Esophagus squamous epithelium (tissue), 5 donors: ENCODE measurements at regions not wholly inside any gene's neighbourhood (a gene's known extent, or its start where the extent isn't known, plus 50 kb on each side); places are given as distances from the start of the nearest gene placed in this dataset.
A peak's percentile ranks its signal among the peaks of the same experiment; 100 is the strongest.

ENCODE experiments used
- DNase-seq: peaks from one replicate; lab custom pipeline; 2025; lab: John Stamatoyannopoulos, UW
- H3K27ac ChIP-seq, 4 donors: fragments of 200-600 bp; sonication (generic); one replicate each; pipeline ENCODE4 v1.5.1; 2016 to 2019; ENCODE audit warnings: mild to moderate bottlenecking in 1 of 4
- H3K27me3 ChIP-seq, 4 donors: fragments of 200-600 bp; sonication (generic); 1 replicate in 3 of 4; 2 replicates in 1 of 4; pipeline versions ENCODE4 v1.5.1 to v1.6.0; 2017 to 2021; ENCODE audit warnings: antibody characterized with exemption in 1 of 4
- H3K36me3 ChIP-seq, 3 donors: fragments of 200-600 bp; sonication (generic); one replicate each; pipeline ENCODE4 v1.5.1; 2016 to 2019
- H3K4me1 ChIP-seq, 3 donors: fragments of 200-600 bp; sonication (generic); one replicate each; pipeline ENCODE4 v1.5.1; 2017 to 2019
- H3K4me3 ChIP-seq, 4 donors: fragments of 200-600 bp; sonication (generic); 1 replicate in 3 of 4; 2 replicates in 1 of 4; pipeline ENCODE4 v1.5.1; 2016 to 2019; ENCODE audit warnings: mild to moderate bottlenecking in 2 of 4, moderate library complexity in 1 of 4
- H3K9me3 ChIP-seq, 3 donors: fragments of 200-600 bp; sonication (generic); one replicate each; pipeline ENCODE4 v1.5.1; 2016 to 2019
- POLR2A ChIP-seq, 4 donors: fragments of 450-650 bp; IDR thresholded peaks; one replicate each; pipeline ENCODE4 v1.6.1; 2017; ENCODE audit warnings: antibody characterized with exemption in 4 of 4, mild to moderate bottlenecking in 4 of 4, moderate library complexity in 3 of 4
- WGBS, 2 donors: methylation state at CpG; one replicate each; pipeline ENCODE4 v1.1.5; 2018; 5-methylcytosine and 5-hydroxymethylcytosine counted together
- intact Hi-C: fragments of 100-400 bp; cut with DNase I; formaldehyde crosslinking; loops from one replicate; pipeline ENCODE4 v1.15.0; 2022
- TF ChIP-seq, protein P1 (sequence below), 6 experiments: fragments of 450-650 bp in 4 of 6; fragments of 200-600 bp in 2 of 6; sonication (generic) in 2 of 6; IDR thresholded peaks; one replicate each; pipeline ENCODE4 v1.5.1; 2016 to 2019; ENCODE audit warnings: antibody characterized with exemption in 6 of 6, mild to moderate bottlenecking in 4 of 6, moderate library complexity in 4 of 6
- donor health status: DM: yes; HTN: yes; CAD: no.

- 64 to 76% methylated on average over 3 to 5 of the region's 6 CpGs for WGBS, 2 donors
- peaks cover 0 to 31% (median 11%) of the 10 kb centered on the region in 3 donors for H3K4me1 ChIP-seq
- no peaks in the 10 kb centered on the region for H3K36me3 ChIP-seq
- H3K9me3 ChIP-seq, result no peaks in the 10 kb centered on the region
- TF ChIP-seq, protein P1, sequence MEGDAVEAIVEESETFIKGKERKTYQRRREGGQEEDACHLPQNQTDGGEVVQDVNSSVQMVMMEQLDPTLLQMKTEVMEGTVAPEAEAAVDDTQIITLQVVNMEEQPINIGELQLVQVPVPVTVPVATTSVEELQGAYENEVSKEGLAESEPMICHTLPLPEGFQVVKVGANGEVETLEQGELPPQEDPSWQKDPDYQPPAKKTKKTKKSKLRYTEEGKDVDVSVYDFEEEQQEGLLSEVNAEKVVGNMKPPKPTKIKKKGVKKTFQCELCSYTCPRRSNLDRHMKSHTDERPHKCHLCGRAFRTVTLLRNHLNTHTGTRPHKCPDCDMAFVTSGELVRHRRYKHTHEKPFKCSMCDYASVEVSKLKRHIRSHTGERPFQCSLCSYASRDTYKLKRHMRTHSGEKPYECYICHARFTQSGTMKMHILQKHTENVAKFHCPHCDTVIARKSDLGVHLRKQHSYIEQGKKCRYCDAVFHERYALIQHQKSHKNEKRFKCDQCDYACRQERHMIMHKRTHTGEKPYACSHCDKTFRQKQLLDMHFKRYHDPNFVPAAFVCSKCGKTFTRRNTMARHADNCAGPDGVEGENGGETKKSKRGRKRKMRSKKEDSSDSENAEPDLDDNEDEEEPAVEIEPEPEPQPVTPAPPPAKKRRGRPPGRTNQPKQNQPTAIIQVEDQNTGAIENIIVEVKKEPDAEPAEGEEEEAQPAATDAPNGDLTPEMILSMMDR (IDR thresholded peaks at IDR 0.05), result no peak
- no peak for TF ChIP-seq POLR2A (IDR thresholded peaks at IDR 0.05)
- no peak overlapping the region for H3K4me3 ChIP-seq
- no peak for DNase-seq
- intact Hi-C loops, result no loop called here
- peak overlapping the region in 3 of 4 donors; percentile 35 to 58 (median 42) for H3K27ac ChIP-seq
- H3K27me3 ChIP-seq, result no peaks in the 10 kb centered on the region
These were observed 528.8 kb downstream of the SHQ1 start for GRCh38 chr3:72319194-72320094.

DNA sequence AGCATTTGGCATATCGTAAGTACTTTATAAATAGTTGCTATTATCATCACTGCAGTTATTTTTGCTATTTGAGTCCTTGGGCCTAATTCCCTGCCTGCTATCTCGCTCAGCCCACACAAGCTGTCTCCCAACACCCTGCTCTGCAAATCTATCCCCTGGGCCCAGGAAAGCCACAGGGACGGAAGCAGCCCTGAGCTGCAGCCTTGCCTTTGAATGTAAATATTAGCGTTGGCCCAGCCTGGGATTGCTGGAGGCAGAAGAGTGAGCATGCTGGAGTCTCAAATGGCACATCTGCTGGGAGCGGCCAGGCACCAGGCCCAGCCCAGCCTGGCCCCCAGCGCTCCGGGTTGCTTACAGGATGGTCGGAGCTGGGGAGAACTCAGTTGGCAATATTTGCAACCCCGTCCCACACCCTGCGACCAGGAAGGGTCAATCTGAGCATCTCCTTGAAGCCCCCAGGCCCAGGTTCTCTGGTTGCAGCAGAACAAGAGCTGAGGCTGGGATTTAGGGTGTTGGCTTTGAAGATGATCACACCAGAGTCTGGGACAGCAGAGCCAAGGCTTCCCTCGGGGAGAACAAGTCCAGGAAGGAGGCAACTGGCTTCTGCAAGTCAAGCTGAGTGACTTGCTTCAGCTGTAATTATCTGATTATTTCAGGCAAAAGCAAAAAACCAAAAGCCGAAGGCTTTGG, 529.6 kb downstream of the SHQ1 start:
- H3K27me3 ChIP-seq, result no peaks in the 10 kb centered on the region
- TF ChIP-seq POLR2A (IDR thresholded peaks at IDR 0.05), result no peak
- TF ChIP-seq, protein P1 (IDR thresholded peaks at IDR 0.05), result no peak

GRCh38 chr3:72317491-72317890, 530.8 kb downstream of the SHQ1 start:
- TF ChIP-seq, protein P1 (IDR thresholded peaks at IDR 0.05), result no peak
- TF ChIP-seq POLR2A (IDR thresholded peaks at IDR 0.05), result no peak
- DNase-seq, result no peak

More for the DNA sequence above, 529.6 kb downstream of the SHQ1 start:
- Histone ChIP-seq H3K9me3 (no peaks in the 10 kb centered on the region), H3K4me3 (no peak overlapping the region), H3K27ac (peak overlapping the region in 3 of 4 donors; percentile 35 to 58 (median 42)), H3K36me3 (no peaks in the 10 kb centered on the region), H3K4me1 (peaks cover 0 to 28% (median 11%) of the 10 kb centered on the region in 3 donors)
- DNase-seq, result no peak
- intact Hi-C loops, result no loop called here
- WGBS, 2 donors, result 39 to 44% methylated on average over 5 to 12 of the region's 12 CpGs

DNA sequence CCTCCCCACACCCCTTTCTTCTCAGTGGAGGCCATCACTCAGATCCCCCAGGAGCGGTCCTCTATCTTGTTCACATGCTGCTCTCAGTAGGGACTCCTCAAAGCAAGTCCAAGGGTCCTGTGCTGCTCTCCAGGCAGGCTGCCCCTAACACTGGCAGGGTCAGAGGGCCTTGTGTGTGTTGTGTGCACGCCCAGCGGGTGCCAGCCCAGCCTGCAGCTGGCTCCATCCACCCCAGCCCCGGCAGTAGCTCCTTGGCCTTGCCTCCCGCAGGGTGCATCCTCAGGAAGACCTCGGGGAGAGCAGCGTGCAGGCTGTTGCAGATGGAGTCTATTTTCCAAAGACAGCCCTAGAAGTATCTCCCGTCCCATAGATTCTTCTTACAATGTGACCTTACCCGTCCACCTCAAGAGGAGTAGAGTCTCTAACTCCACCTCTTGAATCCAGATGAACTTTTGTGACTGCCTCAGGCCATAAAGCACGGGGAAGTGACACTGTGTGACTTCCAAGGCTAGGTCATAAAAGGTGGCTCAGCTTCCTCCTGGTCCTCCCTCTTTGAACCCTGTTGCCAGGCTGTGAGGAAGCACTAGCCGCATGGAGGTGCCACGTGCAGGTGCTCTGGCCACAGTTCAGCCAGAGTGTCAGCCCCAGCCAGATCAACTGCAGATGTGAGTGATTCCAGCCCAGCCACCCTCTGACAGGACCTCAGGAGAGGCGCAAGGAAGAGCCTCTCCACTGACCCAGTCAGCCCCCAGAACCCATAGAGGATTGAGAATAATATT, 531.6 kb downstream of the SHQ1 start:
- no peak overlapping the region for H3K27ac ChIP-seq
- H3K9me3 ChIP-seq, result no peaks in the 10 kb centered on the region
- H3K36me3 ChIP-seq, result no peaks in the 10 kb centered on the region
- peaks cover 0 to 24% (median 11%) of the 10 kb centered on the region in 3 donors for H3K4me1 ChIP-seq
- no peak for TF ChIP-seq POLR2A (IDR thresholded peaks at IDR 0.05)
- no peaks in the 10 kb centered on the region for H3K27me3 ChIP-seq
- H3K4me3 ChIP-seq, result no peak overlapping the region
- no peak for DNase-seq
- 85 to 86% methylated on average over 4 to 7 of the region's 13 CpGs for WGBS, 2 donors
- intact Hi-C loops, result no loop called here

More at GRCh38 chr3:72317491-72317890, 530.8 kb downstream of the SHQ1 start:
- Histone ChIP-seq H3K27me3 (no peaks in the 10 kb centered on the region), H3K27ac (peak overlapping the region in 2 of 4 donors; percentile 35 to 42), H3K4me1 (peaks cover 0 to 24% (median 11%) of the 10 kb centered on the region in 3 donors), H3K36me3 (no peaks in the 10 kb centered on the region), H3K4me3 (no peak overlapping the region), H3K9me3 (no peaks in the 10 kb centered on the region)
- intact Hi-C loops, result no loop called here
- 60 to 65% methylated on average over 7 of the region's 7 CpGs for WGBS, 2 donors

DNA sequence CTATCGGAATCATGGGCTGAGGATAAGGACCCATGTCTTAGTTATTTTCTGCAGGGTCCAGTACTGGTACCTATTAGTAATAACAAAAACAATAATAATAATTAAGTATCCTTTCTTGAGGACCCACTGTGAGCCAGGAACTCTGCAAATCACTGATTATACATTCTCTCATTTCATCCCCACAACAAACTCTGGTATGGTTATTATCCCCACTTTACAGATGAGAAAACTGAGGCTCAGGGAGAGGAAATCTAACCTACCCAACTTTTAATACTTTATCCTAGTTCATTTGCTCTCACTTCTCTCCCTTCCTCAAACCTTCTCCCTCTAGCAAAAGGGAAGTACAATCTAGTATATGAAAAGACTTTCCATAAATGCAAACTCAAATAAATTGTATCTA, 528.4 kb upstream of the PROK2 start:
- no peak overlapping the region for H3K4me3 ChIP-seq
- no peak overlapping the region for H3K27ac ChIP-seq
- WGBS, 2 donors, result 100% methylated on average over 1 of the region's 1 CpG
- H3K9me3 ChIP-seq, result no peaks in the 10 kb centered on the region
- no peak for DNase-seq
- TF ChIP-seq POLR2A (IDR thresholded peaks at IDR 0.05), result no peak
- TF ChIP-seq, protein P1 (IDR thresholded peaks at IDR 0.05), result no peak
- peaks cover 0 to 34% (median 8%) of the 10 kb centered on the region in 3 donors for H3K4me1 ChIP-seq
- no peaks in the 10 kb centered on the region for H3K27me3 ChIP-seq
- H3K36me3 ChIP-seq, result no peaks in the 10 kb centered on the region
- intact Hi-C loops, result no loop called here
